GM21528 (cell line): ENCODE measurements at regions not wholly inside any gene's neighbourhood (a gene's known extent, or its start where the extent isn't known, plus 50 kb on each side); places are given as distances from the start of the nearest gene placed in this dataset.

Source experiments
- ATAC-seq: cut with Tn5 transposase; IDR thresholded peaks from one replicate; pipeline ENCODE4 v1.9.1; 2021; ENCODE audit warnings: mild to moderate bottlenecking, moderate library complexity; ENCODE audit not compliant: unreplicated experiment, low FRiP score

DNA sequence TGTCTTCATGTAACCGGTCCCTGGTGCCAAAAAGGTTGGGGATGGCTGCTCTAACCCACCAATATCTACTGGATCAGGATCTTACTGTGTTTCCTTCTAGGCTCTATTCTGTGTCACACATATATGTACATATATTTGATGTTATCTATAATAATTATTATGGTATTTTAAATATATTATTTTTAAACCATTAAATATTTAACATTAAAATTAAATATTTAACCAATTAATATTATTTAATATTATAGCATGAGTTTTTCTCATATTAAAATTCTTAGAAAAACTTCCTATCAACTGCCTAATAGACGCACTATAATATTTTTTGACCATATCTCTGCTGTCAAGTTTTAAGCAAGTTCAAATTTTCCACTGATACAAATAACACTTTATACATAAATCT is 196.9 kb upstream of the PLET1 start:
- ATAC-seq = no peak

DNA sequence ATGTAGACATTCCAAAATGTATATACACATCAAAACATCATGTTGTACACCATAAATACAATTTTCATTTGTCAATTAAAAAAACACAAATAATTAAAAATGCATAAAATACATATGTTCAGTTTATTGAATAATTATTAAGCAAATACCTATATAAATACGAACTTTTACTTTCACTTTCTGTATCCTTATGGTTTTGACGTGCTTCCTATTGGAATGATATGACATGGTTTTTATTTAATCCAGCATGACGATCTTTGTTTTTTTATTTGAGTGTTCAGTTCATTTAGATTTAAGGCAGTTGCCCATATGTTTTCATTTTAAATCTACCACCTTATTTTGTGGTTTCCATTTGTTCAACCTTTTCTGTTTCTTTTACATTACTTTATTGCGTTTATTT is 198.3 kb upstream of the PLET1 start:
- ATAC-seq = no peak

DNA sequence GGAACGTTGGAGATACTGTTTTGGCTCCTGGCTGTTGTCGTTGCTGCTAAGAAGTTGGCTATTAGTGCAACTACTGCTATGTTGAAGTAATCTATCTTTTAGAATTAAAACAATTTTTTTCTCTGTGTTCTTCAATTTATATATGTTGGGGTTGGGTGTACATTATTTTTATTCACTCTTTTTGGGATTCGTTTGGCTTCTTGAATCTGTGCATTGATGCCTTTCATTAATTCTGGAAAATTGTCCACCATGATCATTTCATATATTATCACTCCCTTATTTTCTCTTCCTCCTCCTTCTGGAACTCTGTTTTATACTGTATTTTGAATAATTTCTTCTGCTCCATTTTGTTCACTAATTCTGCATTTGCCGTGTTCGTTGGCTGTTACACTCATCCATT is 199.5 kb upstream of the PLET1 start:
- no peak for ATAC-seq

DNA sequence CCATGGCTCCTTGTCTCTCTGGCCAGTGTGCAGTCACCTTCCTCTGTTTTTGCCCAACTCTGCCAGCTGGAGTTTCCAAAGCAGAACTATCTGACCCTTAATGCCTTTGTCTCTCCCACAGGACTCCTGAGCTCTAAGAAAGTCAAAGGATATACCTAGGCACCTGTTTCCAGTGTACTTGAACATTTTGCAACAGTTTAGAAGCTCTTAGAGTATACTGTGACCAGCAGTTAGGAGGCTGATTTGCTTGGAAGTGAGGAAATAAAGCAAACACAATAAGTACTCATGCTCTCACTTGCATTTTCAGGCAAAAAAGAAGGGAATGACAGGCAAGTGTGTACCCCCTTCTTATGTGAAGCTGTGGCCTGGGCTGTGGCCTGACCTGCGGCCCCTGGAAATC is 204.3 kb upstream of the PLET1 start:
- no peak for ATAC-seq

DNA sequence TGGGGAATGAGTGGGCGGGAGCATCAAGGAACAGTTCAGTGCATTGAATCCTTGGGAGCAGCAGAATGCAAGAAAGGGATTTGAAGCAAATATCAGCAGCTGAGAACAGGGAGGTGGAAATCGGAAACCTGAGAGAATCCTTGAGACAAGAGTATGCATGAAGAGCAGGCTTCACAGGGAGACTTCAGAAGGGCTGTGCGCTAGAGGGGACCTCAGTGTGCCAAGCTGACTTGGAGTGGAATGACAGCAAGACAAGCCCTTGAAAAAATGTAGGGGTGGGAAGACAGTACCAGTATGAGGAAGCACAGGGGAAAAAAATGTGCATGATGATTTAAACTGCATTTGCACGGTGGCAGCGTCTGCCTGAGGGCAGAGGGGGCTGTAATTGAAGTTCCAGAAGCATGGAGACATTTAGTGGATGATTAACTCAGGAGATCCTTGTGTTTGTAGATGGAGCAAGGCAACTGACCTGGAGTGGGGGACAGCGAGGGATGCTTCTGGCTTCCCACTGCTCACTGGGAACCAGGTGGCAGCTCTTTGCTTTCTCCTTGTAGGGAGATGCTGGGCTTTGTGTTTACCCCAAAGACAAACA is 204.9 kb upstream of the PLET1 start:
- no peak for ATAC-seq

DNA sequence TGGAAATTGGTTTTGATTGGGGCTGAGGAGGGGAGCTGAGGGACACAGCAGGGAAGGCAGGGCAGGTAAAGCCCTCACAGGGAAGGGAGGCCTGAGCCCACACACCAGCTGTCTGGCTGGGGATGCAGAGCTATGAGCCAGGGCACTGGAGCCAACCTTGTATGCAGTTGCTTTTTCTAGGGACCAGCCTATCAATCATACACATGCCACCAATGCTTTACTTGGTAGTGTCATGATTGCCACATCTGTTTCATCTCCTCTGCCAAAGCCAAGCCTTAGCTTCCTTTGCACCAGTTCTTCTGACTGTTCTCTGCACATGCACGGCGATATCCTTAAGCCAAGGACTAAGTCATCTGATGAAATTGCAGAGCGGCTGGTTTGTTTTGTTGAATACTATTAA is 207.1 kb upstream of the PLET1 start:
- ATAC-seq = no peak

DNA sequence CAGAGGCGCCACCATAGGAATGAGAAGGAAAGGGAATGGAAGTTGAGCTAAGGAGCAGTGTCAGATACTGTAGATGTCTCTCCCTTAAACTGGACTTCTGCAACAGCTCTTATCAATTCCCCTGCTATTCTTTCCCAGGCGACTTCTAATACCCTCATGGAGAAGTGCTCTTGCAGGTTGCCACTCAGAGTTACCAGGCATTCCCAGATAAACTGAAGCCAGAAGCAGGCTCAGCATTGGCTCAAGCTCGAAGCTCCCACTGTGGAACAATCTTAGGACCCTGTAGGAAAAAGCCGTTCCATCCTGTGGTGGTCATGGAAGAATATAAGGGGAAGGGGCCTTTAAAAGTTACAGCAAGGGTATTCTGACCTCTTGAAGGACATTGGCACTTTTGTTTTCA is 208.7 kb upstream of the PLET1 start:
- ATAC-seq = no peak

DNA sequence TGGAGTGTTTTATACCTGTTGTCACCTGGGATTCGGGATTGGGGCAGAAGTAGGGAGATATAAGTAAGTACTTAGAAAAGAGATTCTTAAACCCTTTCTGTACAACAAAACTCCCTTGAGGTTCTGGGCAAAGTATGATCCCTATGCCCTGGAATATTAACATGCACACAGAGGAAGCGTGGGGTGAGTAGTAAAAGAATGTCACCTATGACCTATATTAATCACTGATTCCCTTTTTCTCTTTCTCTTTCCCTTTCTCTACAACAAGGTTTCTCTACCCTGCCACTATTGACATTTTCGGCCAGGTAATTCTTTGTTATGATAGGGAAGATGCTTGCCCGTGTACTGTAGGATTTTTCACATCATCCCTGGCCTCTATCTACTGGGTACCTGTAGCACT is 209.7 kb upstream of the PLET1 start:
- no peak for ATAC-seq

DNA sequence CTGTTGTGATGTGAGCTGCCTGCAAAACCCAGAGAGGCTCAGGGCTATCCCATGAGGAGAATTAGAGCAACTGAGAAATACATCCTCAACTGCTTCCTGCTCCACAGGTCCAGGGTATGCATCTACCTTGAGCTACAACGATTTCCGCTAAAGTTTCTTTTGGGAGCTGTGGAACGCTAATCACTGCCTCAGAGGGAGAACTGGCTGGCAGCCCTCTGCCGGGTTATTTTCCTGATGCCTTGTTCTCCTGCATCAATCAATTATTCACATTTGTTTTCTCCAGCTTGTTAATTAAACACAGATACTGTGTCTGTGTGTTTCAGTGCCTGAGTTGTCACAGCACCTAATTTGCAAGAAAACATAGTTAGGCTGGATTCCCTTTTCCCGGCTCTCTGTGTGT is 211.1 kb upstream of the PLET1 start:
- no peak for ATAC-seq

DNA sequence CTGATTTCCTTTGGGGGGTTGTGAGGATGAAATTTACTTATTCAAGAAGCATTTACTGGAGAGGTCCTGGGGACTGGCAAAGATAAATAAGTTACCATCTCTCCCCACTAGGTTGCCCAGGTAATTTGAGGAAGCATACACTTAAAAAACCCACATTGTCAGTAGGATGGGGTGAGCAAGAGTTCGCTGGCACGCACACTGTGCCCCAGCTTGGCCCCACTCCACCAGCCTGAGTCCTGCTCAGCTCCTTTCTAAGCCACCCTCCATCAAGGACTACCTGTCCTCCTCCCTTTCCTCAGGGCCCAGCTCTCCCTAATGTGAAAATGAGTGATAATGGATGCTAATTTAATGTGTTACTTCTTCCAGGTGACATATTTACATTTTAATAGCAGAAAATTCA is 216.5 kb upstream of the PLET1 start:
- no peak for ATAC-seq

DNA sequence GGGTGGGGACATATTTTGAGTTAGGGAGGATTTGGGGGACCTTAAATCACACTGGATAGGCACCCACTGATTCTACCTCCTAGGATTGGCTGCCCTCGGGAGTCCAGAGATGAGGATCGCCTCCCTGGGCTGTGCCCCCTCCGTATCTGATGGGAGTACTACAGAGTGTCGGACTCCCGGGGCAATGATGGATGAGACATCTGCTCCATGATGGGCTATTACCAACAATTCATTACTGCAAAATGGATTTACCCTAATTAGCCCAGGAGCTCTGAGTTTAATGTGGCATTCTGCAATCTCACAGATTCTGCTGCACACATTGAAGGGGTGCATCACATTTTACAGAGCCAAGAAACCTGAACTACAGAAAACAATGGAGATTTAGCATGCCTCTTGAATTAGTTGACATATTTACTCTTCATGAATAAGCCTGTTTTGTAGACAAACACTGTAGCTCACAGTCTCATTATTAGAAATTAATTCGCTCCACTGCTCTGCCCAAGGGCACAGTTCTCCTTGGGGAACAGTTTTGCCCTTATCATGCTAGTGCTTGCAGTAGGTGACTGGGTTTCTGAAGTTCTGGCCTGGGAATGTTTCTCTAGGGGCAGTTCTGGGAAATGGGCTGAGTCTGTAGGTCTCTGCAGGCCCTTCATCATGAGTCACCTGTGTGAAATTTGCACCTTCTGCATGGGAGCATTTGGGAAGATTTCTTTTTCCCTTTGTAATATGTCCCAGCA is 217.1 kb upstream of the PLET1 start:
- ATAC-seq = no peak

DNA sequence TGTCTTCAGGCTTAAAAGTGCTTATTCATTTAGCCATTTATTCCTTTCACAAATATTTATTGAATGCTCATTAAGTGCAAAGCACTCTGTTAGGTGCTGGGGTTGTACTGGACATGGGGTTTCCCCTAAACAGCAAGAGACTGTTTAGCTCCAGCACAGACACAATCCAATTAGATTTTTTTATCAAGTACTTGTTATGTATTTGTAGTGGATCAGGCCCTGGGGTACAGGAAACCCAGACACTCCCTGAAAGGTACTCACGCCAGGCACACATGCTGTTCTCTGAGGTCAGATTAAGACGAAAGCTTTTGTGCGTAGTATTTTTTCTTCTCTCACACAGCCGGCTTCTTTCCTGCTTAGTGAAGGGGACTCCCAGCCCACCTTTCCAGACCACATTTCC is 218.1 kb upstream of the PLET1 start:
- ATAC-seq = no peak

DNA sequence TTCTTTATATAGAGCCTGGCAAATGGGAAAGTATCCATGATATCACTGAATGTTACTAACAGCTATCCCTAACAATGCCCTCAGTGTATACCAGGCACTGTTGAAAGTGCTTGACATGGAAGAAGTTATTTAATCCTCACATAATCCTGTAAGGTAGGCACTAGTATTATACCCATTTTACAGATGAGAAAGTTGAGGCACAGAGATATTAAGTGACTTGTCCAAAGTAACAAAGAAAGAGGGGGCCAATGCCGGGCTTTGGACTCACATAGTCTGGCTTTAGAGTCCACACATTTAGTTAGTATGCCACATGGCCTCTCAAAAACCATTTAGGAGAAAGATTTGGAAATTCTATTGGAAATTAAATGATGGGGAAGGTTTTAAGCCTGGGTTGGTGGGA is 220.8 kb upstream of the PLET1 start:
- ATAC-seq = no peak

DNA sequence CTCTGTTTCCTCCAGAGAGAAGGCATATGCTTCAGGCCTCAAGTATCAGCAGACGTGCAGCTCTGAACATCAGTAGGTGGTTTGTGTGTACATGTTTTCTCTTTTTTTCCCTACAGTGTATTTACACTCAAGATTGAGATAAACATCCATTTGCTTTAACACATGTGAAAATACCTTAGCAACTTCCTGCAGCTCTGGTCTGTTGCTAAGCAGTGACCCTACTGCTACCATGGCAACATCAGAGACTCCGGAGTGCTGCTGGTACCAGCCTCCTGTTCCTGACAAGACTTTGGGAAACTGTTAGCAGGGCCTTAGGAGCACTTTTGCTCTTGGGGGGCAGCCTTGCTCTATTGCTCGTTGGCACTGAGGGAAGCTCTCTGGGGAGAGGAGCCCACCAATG is 221.2 kb upstream of the PLET1 start:
- ATAC-seq = no peak

DNA sequence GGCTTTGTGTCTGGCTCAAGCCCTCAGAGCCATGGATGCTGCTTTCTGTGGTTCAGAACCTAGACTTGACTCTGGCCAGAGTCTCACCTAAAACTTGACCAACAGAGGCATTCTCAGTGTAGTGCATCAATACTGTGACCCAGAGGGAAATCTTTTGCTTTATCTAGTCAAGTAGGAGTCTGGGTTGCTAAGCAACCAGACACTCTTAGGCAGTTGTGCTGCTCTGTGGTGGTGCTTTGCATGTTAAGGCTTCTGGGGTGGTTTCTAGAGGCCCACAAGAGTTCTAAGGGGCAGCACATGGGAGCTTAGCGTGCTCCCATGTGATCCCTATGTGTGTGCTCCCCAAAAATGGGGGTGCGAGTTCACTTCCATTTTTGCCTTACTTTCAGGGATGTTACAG is 224.6 kb upstream of the PLET1 start:
- ATAC-seq = no peak

DNA sequence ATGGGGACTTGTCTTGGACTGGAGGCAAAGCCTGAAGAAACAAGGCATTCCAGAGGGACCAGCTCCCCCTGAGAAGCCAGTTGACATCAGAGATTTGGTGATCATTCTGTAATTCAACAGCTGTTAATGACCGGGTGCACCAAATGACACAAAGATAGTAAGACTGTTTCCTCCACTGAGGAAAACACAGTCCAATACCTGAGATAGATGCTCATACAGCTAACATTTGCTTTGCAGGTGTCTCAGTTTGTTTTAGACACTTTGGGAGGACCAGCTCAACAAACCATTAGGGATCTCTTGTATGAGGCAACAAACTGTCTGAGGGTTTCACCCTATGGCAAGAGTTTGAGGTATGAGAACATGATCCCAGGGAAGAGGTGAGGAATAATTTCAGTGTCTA is 237.2 kb upstream of the PLET1 start:
- ATAC-seq = no peak

DNA sequence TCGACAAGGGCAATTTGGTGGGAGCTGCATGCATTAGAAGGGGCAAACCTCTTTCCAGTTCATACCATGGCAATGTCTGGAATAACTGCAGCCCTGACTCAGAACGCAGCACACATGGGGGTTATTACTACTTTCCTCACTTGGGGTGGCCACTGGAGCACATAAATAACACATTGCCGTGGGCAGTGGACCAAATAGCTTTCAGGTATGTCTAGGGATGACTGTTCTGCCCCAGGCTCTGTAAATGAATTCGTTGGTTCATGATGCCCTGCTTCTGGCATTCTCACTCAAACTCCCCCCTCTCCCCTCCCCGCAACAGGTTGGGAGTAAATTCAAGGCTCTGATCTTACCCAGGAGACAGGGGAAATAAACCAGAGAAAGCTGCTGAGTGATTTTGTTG is 238.0 kb upstream of the PLET1 start:
- no peak for ATAC-seq

DNA sequence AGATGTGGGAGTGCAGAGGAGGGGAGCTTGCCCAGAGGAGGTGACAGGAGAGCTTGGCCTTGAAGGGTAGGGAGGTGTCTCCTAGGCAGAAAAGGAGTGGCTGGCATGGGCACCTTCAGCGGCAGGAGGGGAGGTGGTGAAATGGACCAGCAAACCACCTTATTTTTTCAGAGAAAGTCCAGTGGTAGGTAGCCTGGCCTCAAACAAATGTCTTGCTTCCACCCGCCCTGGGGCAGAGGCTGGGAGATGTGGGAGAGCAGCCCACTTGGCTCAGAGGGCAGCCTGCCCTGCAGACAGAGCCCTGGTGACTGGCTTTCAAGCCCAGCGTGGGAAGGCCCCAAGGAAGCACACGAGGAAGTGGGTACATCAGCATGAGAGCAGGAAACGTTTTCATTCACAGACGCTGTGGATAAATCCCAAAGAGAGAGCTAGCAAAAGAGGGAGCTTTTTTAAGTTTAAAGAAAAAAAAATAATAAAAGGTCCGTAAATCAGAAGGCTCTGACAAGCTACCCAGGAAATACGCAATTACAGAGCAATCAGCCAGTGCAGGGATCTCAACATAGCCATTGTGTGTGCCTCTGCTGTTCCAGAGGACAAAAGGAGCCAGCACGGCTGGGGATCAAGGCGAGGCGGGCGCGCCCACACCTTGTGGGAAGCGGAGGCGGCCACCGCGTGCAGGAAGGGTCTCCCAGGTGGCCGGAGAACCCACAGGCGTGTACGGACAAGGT is 238.7 kb upstream of the PLET1 start:
- no peak for ATAC-seq

DNA sequence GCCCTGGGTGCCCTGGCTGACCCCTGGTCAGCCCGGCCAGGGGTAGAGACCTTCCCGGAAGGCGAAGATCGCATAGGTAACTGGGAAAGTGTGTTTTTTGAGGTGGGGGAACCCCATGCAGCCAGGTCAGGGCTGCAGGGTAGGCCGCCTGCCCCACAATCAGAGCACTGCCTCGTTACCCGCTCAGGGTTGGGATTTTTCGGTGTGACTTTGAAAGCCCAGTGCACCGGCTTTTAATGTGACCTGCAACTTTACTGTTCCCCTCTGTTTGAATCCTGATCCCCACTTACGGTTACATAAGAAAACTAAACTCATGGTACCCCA is 239.2 kb upstream of the PLET1 start:
- no peak for ATAC-seq

DNA sequence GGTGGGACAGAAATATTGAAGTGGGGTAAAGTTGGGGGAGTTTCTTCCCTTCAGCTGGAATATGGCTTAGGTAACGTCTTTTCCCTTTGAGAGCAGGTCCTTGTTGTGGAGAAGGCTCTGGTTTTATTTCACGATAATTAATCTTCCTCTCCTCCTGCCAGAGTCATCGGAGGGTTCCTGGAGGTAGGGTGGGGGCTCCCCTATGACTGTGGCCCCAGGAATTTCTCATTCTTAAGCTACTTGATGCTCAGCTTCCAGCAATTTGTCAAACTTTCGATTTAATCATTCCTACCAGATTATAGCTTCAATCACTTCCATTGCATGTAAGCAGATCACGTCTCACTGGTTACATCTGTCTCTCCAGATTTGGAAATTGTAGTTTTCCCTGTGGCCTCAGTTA is 242.8 kb upstream of the PLET1 start:
- no peak for ATAC-seq

DNA sequence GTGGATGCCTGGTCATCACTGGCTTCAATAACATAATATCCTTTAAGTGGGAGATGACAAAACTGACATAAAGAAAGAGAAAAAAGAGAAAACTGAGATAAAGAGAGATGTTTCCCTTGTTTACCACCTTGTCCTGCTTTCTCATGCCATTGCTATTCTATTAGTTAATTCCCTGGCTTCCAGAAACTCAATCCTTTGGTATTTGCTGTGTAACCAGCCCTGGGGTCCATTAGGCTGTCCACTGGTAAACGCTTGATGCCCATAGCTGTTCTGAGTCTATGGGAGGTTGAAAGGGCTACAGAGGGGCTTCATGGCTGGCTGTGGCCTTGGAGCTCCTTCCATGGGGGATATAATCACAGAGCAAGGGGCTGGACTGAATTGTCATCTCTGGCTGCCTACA is 243.4 kb upstream of the PLET1 start:
- no peak for ATAC-seq

DNA sequence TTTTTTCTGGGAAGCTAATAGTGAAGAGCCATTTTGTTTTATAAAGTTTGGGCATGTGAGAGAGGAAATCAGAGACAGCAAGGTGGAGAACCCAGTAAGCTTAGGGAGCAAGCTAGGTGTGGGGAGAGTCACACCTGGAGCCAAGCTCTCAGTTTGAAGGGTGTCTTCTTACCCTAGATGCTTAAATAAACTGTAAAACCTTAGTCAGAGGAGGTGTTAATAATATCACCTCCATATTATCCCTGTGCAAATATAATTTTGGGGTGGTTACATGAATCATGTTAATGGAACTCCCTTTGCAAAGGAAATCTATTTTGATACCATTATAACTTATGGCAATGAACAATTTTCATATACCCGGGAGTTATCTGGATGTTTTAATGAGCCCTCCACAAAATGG is 246.2 kb upstream of the PLET1 start:
- ATAC-seq = no peak
